HG03045 (cell line): ENCODE measurements at regions not wholly inside any gene's neighbourhood (a gene's known extent, or its start where the extent isn't known, plus 50 kb on each side); places are given as distances from the start of the nearest gene placed in this dataset.

Experiments used
- ATAC-seq: cut with Tn5 transposase; IDR thresholded peaks from one replicate; pipeline ENCODE4 v1.9.1; 2021; ENCODE audit warnings: mild to moderate bottlenecking, moderate library complexity; ENCODE audit not compliant: unreplicated experiment

- ATAC-seq: no peak
These were observed 59.2 kb upstream of the ANTXRL start for GRCh38 chr10:46227571-46227935.

- no peak for ATAC-seq
These were observed 58.7 kb upstream of the ANTXRL start for GRCh38 chr10:46227936-46228562.

- peak; percentile 72 for ATAC-seq
These were observed 58.2 kb upstream of the ANTXRL start for GRCh38 chr10:46228563-46229071.

- no peak for ATAC-seq
These were observed 57.6 kb upstream of the ANTXRL start for GRCh38 chr10:46229144-46229563.

- no peak for ATAC-seq
These were observed 56.2 kb upstream of the ANTXRL start for GRCh38 chr10:46230615-46231014.

GRCh38 chr10:46231087-46231486 is 55.7 kb upstream of the ANTXRL start:
- no peak for ATAC-seq

GRCh38 chr10:46232084-46232483 is 54.7 kb upstream of the ANTXRL start:
- ATAC-seq: no peak

GRCh38 chr10:46232666-46233065 is 54.1 kb upstream of the ANTXRL start:
- no peak for ATAC-seq

- ATAC-seq: no peak
These were observed 53.6 kb upstream of the ANTXRL start for GRCh38 chr10:46233181-46233580.

GRCh38 chr10:46234026-46234425 is 52.8 kb upstream of the ANTXRL start:
- no peak for ATAC-seq

GRCh38 chr10:46234431-46235060 is 52.3 kb upstream of the ANTXRL start:
- no peak for ATAC-seq

- no peak for ATAC-seq
These were observed 50.9 kb upstream of the ANTXRL start for GRCh38 chr10:46235705-46236545.

GRCh38 chr10:46236546-46236887 is 50.3 kb upstream of the ANTXRL start:
- ATAC-seq: no peak

GRCh38 chr10:46236941-46237681 is 49.7 kb upstream of the ANTXRL start:
- no peak for ATAC-seq
